SH-SY5Y (cell line): ENCODE measurements at regions not wholly inside any gene's neighbourhood (a gene's known extent, or its start where the extent isn't known, plus 50 kb on each side); places are given as distances from the start of the nearest gene placed in this dataset.

Experiments used
- GATA2 ChIP-seq: IDR thresholded peaks from 2 replicates; pipeline ENCODE4 v1.6.1; 2011; ENCODE audit warnings: mild to moderate bottlenecking, low read depth, low read length
- GATA3 ChIP-seq: IDR thresholded peaks from 2 replicates; pipeline ENCODE4 v1.6.1; 2011; ENCODE audit warnings: low read depth, mild to moderate bottlenecking, low read length, moderate library complexity

GRCh38 chr5:118506217-118506852 lies 482.0 kb downstream of the DTWD2 start:
- TF ChIP-seq GATA2 (no peak), GATA3 (no peak)
